ENCODE measurements at regions not wholly inside any gene's neighbourhood (a gene's known extent, or its start where the extent isn't known, plus 50 kb on each side); places are given as distances from the start of the nearest gene placed in this dataset.

GRCh38 chr2:16247326-16248122 is 307.2 kb downstream of the MYCN start:
- no peak overlapping the region for H3K27ac ChIP-seq (ENCODE audit: low read depth, low read length, poor library complexity, severe bottlenecking)
- no peak overlapping the region for H3K9ac ChIP-seq (ENCODE audit: low read length)
- no peak overlapping the region for H2AFZ ChIP-seq (ENCODE audit: low read length)
- no peak overlapping the region for H3K4me2 ChIP-seq (ENCODE audit: low read length)
- no peaks in the 10 kb centered on the region for H3K36me3 ChIP-seq (ENCODE audit: insufficient read depth, low read length)
- H4K20me1 ChIP-seq (ENCODE audit: insufficient read depth, low read length), result no peaks in the 10 kb centered on the region
- TF ChIP-seq CTCF (IDR thresholded peaks at IDR 0.05; ENCODE audit: low read length) (no peak), EZH2 (IDR thresholded peaks at IDR 0.05; ENCODE audit: borderline replicate concordance, low read length) (no peak)
- no peak overlapping the region for H3K4me3 ChIP-seq (ENCODE audit: low read depth, low read length, poor library complexity, severe bottlenecking)
- no peaks in the 10 kb centered on the region for H3F3A ChIP-seq (ENCODE audit: insufficient read depth, low read length)
- H3K79me2 ChIP-seq (ENCODE audit: insufficient read depth, low read length), result no peaks in the 10 kb centered on the region
- H3K9me3 ChIP-seq (ENCODE audit: low read length), result no peaks in the 10 kb centered on the region
- H3K9me2 ChIP-seq (ENCODE audit: low read depth, low read length), result no peaks in the 10 kb centered on the region
- H3K4me1 ChIP-seq (ENCODE audit: insufficient read depth, low read length, severe bottlenecking), result no peaks in the 10 kb centered on the region
- 0 out of 2 replicates have a peak, but pooled peaks cover 3% of the 10 kb centered on the region for H3K27me3 ChIP-seq (ENCODE audit: insufficient read depth, low read length)

- no peaks in the 10 kb centered on the region for H3K4me1 ChIP-seq (ENCODE audit: insufficient read depth, low read length, severe bottlenecking)
- H2AFZ ChIP-seq (ENCODE audit: low read length), result no peak overlapping the region
- no peak overlapping the region for H3K9ac ChIP-seq (ENCODE audit: low read length)
- H3K27ac ChIP-seq (ENCODE audit: low read depth, low read length, poor library complexity, severe bottlenecking), result no peak overlapping the region
- H3K36me3 ChIP-seq (ENCODE audit: insufficient read depth, low read length), result no peaks in the 10 kb centered on the region
- H3K4me3 ChIP-seq (ENCODE audit: low read depth, low read length, poor library complexity, severe bottlenecking), result no peak overlapping the region
- no peak for TF ChIP-seq EZH2 (IDR thresholded peaks at IDR 0.05; ENCODE audit: borderline replicate concordance, low read length)
- no peak for TF ChIP-seq CTCF (IDR thresholded peaks at IDR 0.05; ENCODE audit: low read length)
- H3K9me2 ChIP-seq (ENCODE audit: low read depth, low read length), result no peaks in the 10 kb centered on the region
- H3K27me3 ChIP-seq (ENCODE audit: insufficient read depth, low read length), result 0 out of 2 replicates have a peak, but pooled peaks cover 3% of the 10 kb centered on the region
- no peaks in the 10 kb centered on the region for H3K9me3 ChIP-seq (ENCODE audit: low read length)
- no peaks in the 10 kb centered on the region for H3K79me2 ChIP-seq (ENCODE audit: insufficient read depth, low read length)
- H3K4me2 ChIP-seq (ENCODE audit: low read length), result no peak overlapping the region
- no peaks in the 10 kb centered on the region for H4K20me1 ChIP-seq (ENCODE audit: insufficient read depth, low read length)
- no peaks in the 10 kb centered on the region for H3F3A ChIP-seq (ENCODE audit: insufficient read depth, low read length)
Observed at GRCh38 chr2:16246911-16247310, 306.6 kb downstream of the MYCN start.

GRCh38 chr2:16246281-16246850 is 306.0 kb downstream of the MYCN start:
- no peak for TF ChIP-seq EZH2 (IDR thresholded peaks at IDR 0.05; ENCODE audit: borderline replicate concordance, low read length)
- TF ChIP-seq CTCF (IDR thresholded peaks at IDR 0.05; ENCODE audit: low read length), result no peak
- H3K4me1 ChIP-seq (ENCODE audit: insufficient read depth, low read length, severe bottlenecking), result no peaks in the 10 kb centered on the region
- H3K9me2 ChIP-seq (ENCODE audit: low read depth, low read length), result no peaks in the 10 kb centered on the region
- no peak overlapping the region for H3K9ac ChIP-seq (ENCODE audit: low read length)
- H3K4me3 ChIP-seq (ENCODE audit: low read depth, low read length, poor library complexity, severe bottlenecking), result no peak overlapping the region
- H4K20me1 ChIP-seq (ENCODE audit: insufficient read depth, low read length), result no peaks in the 10 kb centered on the region
- no peaks in the 10 kb centered on the region for H3K9me3 ChIP-seq (ENCODE audit: low read length)
- no peak overlapping the region for H3K27ac ChIP-seq (ENCODE audit: low read depth, low read length, poor library complexity, severe bottlenecking)
- no peak overlapping the region for H2AFZ ChIP-seq (ENCODE audit: low read length)
- H3K4me2 ChIP-seq (ENCODE audit: low read length), result no peak overlapping the region
- H3K36me3 ChIP-seq (ENCODE audit: insufficient read depth, low read length), result no peaks in the 10 kb centered on the region
- H3K27me3 ChIP-seq (ENCODE audit: insufficient read depth, low read length), result 0 out of 2 replicates have a peak, but pooled peaks cover 3% of the 10 kb centered on the region
- no peaks in the 10 kb centered on the region for H3K79me2 ChIP-seq (ENCODE audit: insufficient read depth, low read length)
- no peaks in the 10 kb centered on the region for H3F3A ChIP-seq (ENCODE audit: insufficient read depth, low read length)
